SK-N-SH treated with all-trans-retinoic acid at 6 μM for 48 hours (cell line): ENCODE measurements at regions not wholly inside any gene's neighbourhood (a gene's known extent, or its start where the extent isn't known, plus 50 kb on each side); places are given as distances from the start of the nearest gene placed in this dataset.

Source experiments
- ATAC-seq: fragments of 200-7000 bp; cut with Tn5 transposase; 3 replicates; pipeline ENCODE4 v1.9.1; 2020; ENCODE audit warnings: mild to moderate bottlenecking, moderate library complexity
- ARNTL ChIP-seq: fragments of 450-650 bp; formaldehyde crosslinking; IDR thresholded peaks from 2 replicates; pipeline ENCODE4 v1.5.0; 2020; ENCODE audit warnings: low read depth, mild to moderate bottlenecking, moderate library complexity, borderline replicate concordance
- BACH2 ChIP-seq: fragments of 250-450 bp; sonication (Bioruptor Pico); IDR thresholded peaks from 2 replicates; pipeline ENCODE4 v1.9.0; 2021; ENCODE audit warnings: mild to moderate bottlenecking, borderline replicate concordance
- CSDC2 ChIP-seq: fragments of 250-450 bp; sonication (Bioruptor Pico); IDR thresholded peaks from 2 replicates; pipeline ENCODE4 v1.5.0; 2020; ENCODE audit warnings: mild to moderate bottlenecking, moderate library complexity
- CSRNP3 ChIP-seq: fragments of 250-450 bp; sonication (Bioruptor Pico); IDR thresholded peaks from 2 replicates; pipeline ENCODE4 v1.5.1; 2021; ENCODE audit warnings: mild to moderate bottlenecking, moderate library complexity
- ESRRG ChIP-seq: fragments of 250-450 bp; sonication (Bioruptor Pico); IDR thresholded peaks from 2 replicates; pipeline ENCODE4 v1.6.1; 2021; ENCODE audit warnings: mild to moderate bottlenecking
- GLIS3 ChIP-seq: fragments of 250-450 bp; sonication (Bioruptor Pico); IDR thresholded peaks from 2 replicates; pipeline ENCODE4 v1.5.0; 2020; ENCODE audit warnings: mild to moderate bottlenecking, moderate library complexity
- ISL1 ChIP-seq: fragments of 250-450 bp; sonication (Bioruptor Pico); IDR thresholded peaks from 2 replicates; pipeline ENCODE4 v2.1.2; 2022; ENCODE audit warnings: mild to moderate bottlenecking, moderate library complexity
- OSR1 ChIP-seq: fragments of 250-450 bp; sonication (Bioruptor Pico); IDR thresholded peaks from 2 replicates; pipeline ENCODE4 v1.8.0; 2022; ENCODE audit warnings: moderate library complexity, mild to moderate bottlenecking, inconsistent platforms
- PATZ1 ChIP-seq: fragments of 250-450 bp; sonication (Bioruptor Pico); IDR thresholded peaks from 2 replicates; pipeline ENCODE4 v1.8.0; 2020; ENCODE audit warnings: mild to moderate bottlenecking, moderate library complexity, borderline replicate concordance
- POU6F1 ChIP-seq: fragments of 250-450 bp; sonication (Bioruptor Pico); IDR thresholded peaks from 2 replicates; pipeline ENCODE4 v1.8.0; 2021; ENCODE audit warnings: low read depth, mild to moderate bottlenecking, moderate library complexity, borderline replicate concordance
- PPARA ChIP-seq: fragments of 250-450 bp; sonication (Bioruptor Pico); IDR thresholded peaks from 2 replicates; pipeline ENCODE4 v1.5.0; 2020; ENCODE audit warnings: mild to moderate bottlenecking, borderline replicate concordance
- RARB ChIP-seq: fragments of 250-450 bp; sonication (Bioruptor Pico); IDR thresholded peaks from 2 replicates; pipeline ENCODE4 v1.8.0; 2021; ENCODE audit warnings: mild to moderate bottlenecking, moderate library complexity
- TCF4 ChIP-seq: fragments of 250-450 bp; sonication (Bioruptor Pico); IDR thresholded peaks from 2 replicates; pipeline ENCODE4 v1.8.0; 2021; ENCODE audit warnings: mild to moderate bottlenecking, moderate library complexity, borderline replicate concordance
- TOX ChIP-seq: fragments of 250-450 bp; sonication (Bioruptor Pico); IDR thresholded peaks from 2 replicates; pipeline ENCODE4 v1.8.0; 2021; ENCODE audit warnings: mild to moderate bottlenecking, moderate library complexity, borderline replicate concordance
- TSHZ2 ChIP-seq: fragments of 250-450 bp; sonication (Bioruptor Pico); IDR thresholded peaks from 2 replicates; pipeline ENCODE4 v1.5.0; 2020; ENCODE audit warnings: mild to moderate bottlenecking, moderate library complexity
- ZFP3 ChIP-seq: fragments of 250-450 bp; sonication (Bioruptor Pico); IDR thresholded peaks from 2 replicates; pipeline ENCODE4 v1.5.0; 2020; ENCODE audit warnings: mild to moderate bottlenecking, moderate library complexity
- ZFP30 ChIP-seq: fragments of 450-650 bp; formaldehyde crosslinking; IDR thresholded peaks from 2 replicates; pipeline ENCODE4 v1.5.0; 2022; ENCODE audit warnings: mild to moderate bottlenecking, moderate library complexity
- ZNF565 ChIP-seq: fragments of 450-650 bp; formaldehyde crosslinking; conservative IDR thresholded peaks from 2 replicates; pipeline ENCODE4 v1.5.0; 2020; ENCODE audit warnings: low read depth, mild to moderate bottlenecking, moderate library complexity
- ZNF70 ChIP-seq: fragments of 450-650 bp; formaldehyde crosslinking; IDR thresholded peaks from 2 replicates; pipeline ENCODE4 v1.5.0; 2020; ENCODE audit warnings: mild to moderate bottlenecking, moderate library complexity
- ZNF8 ChIP-seq: fragments of 450-650 bp; formaldehyde crosslinking; IDR thresholded peaks from 2 replicates; pipeline ENCODE4 v1.5.0; 2020; ENCODE audit warnings: mild to moderate bottlenecking, moderate library complexity

GRCh38 chr6:154579046-154579445 is 68.6 kb upstream of the CNKSR3 start:
- ATAC-seq, result no peak
- TF ChIP-seq RARB (CRISPR knock-in tag), result no peak
- TF ChIP-seq CSRNP3 (CRISPR knock-in tag), result no peak
- no peak for TF ChIP-seq PPARA (CRISPR knock-in tag)
- no peak for TF ChIP-seq ESRRG (CRISPR knock-in tag)
- TF ChIP-seq BACH2 (CRISPR knock-in tag), result no peak
- TF ChIP-seq TOX, result no peak
- TF ChIP-seq ZNF565, result no peak
- no peak for TF ChIP-seq ARNTL (CRISPR knock-in tag)
- TF ChIP-seq POU6F1 (CRISPR knock-in tag), result no peak
- no peak for TF ChIP-seq GLIS3 (CRISPR knock-in tag)
- TF ChIP-seq ZFP30 (CRISPR knock-in tag), result no peak
- no peak for TF ChIP-seq ZFP3 (CRISPR knock-in tag)
- no peak for TF ChIP-seq ISL1
- no peak for TF ChIP-seq OSR1 (CRISPR knock-in tag)
- no peak for TF ChIP-seq ZNF70 (CRISPR knock-in tag)
- TF ChIP-seq ZNF8 (CRISPR knock-in tag), result no peak

- no peak for ATAC-seq
- TF ChIP-seq ISL1, result peak; percentile 76
- TF ChIP-seq ZNF565, result no peak
- TF ChIP-seq RARB (CRISPR knock-in tag), result no peak
These were observed 69.0 kb upstream of the CNKSR3 start for GRCh38 chr6:154579485-154579884.

GRCh38 chr6:154580397-154581135 is 70.1 kb upstream of the CNKSR3 start:
- no peak for ATAC-seq
- TF ChIP-seq TCF4 (CRISPR knock-in tag) (no peak), ARNTL (CRISPR knock-in tag) (no peak)

- no peak for TF ChIP-seq CSDC2 (CRISPR knock-in tag)
- no peak for TF ChIP-seq ZNF8 (CRISPR knock-in tag)
- no peak for TF ChIP-seq OSR1 (CRISPR knock-in tag)
- TF ChIP-seq ARNTL (CRISPR knock-in tag), result no peak
- TF ChIP-seq ZFP3 (CRISPR knock-in tag), result no peak
- no peak for TF ChIP-seq ZNF70 (CRISPR knock-in tag)
- no peak for TF ChIP-seq TOX
- TF ChIP-seq TCF4 (CRISPR knock-in tag), result no peak
- TF ChIP-seq, all 23 proteins: peak for 0
- ATAC-seq, result no peak
These were observed 72.2 kb upstream of the CNKSR3 start for GRCh38 chr6:154582696-154583095.

GRCh38 chr6:154583546-154584188 is 73.2 kb upstream of the CNKSR3 start:
- no peak for ATAC-seq
- no peak for TF ChIP-seq ESRRG (CRISPR knock-in tag)
- TF ChIP-seq TCF4 (CRISPR knock-in tag), result no peak
- no peak for TF ChIP-seq ZFP3 (CRISPR knock-in tag)
- no peak for TF ChIP-seq CSRNP3 (CRISPR knock-in tag)
- TF ChIP-seq RARB (CRISPR knock-in tag), result no peak
- TF ChIP-seq PATZ1 (CRISPR knock-in tag), result no peak
- no peak for TF ChIP-seq TSHZ2 (CRISPR knock-in tag)
- TF ChIP-seq ISL1, result no peak
- TF ChIP-seq, all 23 proteins: peak for 0
